ENCODE measurements at regions not wholly inside any gene's neighbourhood (a gene's known extent, or its start where the extent isn't known, plus 50 kb on each side); places are given as distances from the start of the nearest gene placed in this dataset.
A peak's percentile ranks its signal among the peaks of the same experiment; 100 is the strongest.

DNA sequence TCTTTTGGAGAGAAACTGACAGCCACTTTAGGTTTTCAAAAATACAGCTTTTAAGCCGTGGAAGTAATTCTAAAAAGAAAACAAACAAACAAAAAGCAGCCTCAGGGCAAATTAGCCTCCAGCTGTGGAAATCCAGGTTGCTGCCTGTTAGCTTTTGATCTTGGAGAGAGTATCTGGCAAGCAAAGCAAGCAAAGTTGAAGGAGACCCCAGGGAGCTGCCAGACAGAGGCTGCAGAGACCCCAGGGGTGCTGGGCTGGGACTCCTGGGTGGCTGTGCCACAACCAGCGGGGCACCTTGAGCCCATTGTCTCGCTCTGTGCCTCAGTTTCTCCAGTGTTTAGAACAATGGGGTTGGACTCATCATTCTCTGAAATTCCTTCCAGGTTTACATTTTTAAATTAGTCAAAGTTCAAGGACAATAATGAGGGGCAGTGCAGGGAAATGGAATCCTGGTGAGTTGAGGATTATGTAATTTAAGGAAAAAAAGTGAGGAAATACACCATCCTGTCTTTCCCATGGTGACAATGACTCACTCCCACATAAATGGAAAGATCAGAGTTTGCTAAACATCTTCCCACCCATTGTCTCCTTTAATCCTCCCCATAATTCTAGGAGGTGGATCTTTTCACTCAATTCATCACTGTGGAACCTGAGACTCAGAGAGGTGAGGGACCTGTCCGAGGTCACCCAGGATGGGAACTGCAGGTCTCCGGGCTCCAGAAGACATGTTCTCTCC lies 480.5 kb downstream of the MATN1 start:
- intact Hi-C loops (cut with DNase I) = no loop called here
- TF ChIP-seq, protein P1, sequence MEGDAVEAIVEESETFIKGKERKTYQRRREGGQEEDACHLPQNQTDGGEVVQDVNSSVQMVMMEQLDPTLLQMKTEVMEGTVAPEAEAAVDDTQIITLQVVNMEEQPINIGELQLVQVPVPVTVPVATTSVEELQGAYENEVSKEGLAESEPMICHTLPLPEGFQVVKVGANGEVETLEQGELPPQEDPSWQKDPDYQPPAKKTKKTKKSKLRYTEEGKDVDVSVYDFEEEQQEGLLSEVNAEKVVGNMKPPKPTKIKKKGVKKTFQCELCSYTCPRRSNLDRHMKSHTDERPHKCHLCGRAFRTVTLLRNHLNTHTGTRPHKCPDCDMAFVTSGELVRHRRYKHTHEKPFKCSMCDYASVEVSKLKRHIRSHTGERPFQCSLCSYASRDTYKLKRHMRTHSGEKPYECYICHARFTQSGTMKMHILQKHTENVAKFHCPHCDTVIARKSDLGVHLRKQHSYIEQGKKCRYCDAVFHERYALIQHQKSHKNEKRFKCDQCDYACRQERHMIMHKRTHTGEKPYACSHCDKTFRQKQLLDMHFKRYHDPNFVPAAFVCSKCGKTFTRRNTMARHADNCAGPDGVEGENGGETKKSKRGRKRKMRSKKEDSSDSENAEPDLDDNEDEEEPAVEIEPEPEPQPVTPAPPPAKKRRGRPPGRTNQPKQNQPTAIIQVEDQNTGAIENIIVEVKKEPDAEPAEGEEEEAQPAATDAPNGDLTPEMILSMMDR (IDR thresholded peaks at IDR 0.05) = no peak
- Histone ChIP-seq H3K4me1 (no peaks in the 10 kb centered on the region), H3K36me3 (no peaks in the 10 kb centered on the region), H3K27me3 (no peaks in the 10 kb centered on the region), H3K27ac (no peak overlapping the region), H3K9me3 (no peaks in the 10 kb centered on the region), H3K4me3 (no peak overlapping the region)
- DNase-seq (ENCODE audit: low spot score in 2 of 2) = no peak

DNA sequence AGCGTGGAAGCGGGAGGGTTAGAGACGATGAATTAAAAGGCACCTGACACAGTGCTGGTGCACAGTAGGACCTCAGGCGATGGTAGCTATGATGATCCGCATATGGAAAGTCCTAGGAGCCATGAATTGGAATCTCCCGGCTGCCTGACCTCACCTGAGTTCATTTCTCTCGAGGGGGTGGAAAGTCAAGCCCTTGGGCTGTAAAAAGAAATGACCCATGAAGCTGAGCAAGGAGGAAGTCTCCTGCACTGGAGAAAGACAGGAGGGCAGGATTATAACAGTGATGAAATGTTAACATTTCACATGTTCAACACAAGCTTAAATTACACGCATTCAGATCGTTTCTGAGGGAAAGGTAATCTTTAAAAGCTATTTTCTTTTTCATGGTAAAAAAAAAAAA lies 481.2 kb downstream of the MATN1 start:
- H3K4me1 ChIP-seq = no peaks in the 10 kb centered on the region
- no peaks in the 10 kb centered on the region for H3K9me3 ChIP-seq
- H3K4me3 ChIP-seq = no peak overlapping the region
- H3K27me3 ChIP-seq = no peaks in the 10 kb centered on the region
- TF ChIP-seq, protein P1 (IDR thresholded peaks at IDR 0.05) = no peak
- no peaks in the 10 kb centered on the region for H3K36me3 ChIP-seq
- H3K27ac ChIP-seq = no peak overlapping the region
- no peak for DNase-seq (ENCODE audit: low spot score in 2 of 2)
- intact Hi-C loops (cut with DNase I) = no loop called here

DNA sequence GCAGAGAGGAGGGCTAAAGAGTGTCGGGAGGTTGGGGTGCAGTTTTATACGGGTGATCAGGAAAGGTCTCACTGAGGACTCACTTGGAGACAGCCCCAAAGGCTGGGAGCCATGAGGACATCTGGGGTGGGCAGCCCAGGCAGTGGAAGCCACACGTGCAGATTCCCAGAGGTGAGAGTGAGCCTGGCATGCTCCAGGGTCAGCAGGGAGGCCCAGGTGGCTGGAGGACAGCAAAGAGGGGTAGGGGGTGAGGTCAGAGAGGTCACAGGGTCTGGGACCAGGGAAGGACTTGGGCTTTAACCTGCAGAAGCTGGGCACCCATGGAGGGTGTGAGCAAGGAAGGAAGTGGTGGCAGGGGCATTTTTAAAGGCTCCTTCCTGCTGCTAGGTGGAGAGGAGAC lies 481.7 kb downstream of the MATN1 start:
- no peak for DNase-seq (ENCODE audit: low spot score in 2 of 2)
- intact Hi-C loops (cut with DNase I) = no loop called here
- H3K9me3 ChIP-seq = no peaks in the 10 kb centered on the region
- TF ChIP-seq, protein P1 (IDR thresholded peaks at IDR 0.05) = no peak
- no peaks in the 10 kb centered on the region for H3K36me3 ChIP-seq
- H3K4me1 ChIP-seq = no peaks in the 10 kb centered on the region
- no peak overlapping the region for H3K27ac ChIP-seq
- no peaks in the 10 kb centered on the region for H3K27me3 ChIP-seq
- no peak overlapping the region for H3K4me3 ChIP-seq

DNA sequence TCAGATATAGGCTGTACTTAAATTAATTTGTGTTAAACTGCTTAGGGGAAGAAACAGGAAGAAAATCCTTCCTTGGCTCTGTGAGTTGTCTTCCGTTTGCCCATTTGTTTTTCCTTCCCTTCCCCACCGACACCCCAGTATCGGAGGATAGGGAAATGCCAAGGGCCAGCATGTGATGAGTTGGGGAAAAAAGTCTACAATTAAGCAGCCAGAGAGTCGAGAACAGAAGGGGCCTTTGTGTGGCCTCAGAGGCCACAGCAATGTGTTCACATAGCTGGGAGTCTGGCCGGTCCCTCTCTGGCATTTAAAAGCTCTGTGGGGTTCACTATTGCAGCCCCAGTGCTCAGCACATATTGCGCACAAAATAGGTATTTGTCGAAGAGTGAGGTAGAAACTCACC lies 489.3 kb downstream of the MATN1 start:
- intact Hi-C loops (cut with DNase I) = no loop called here
- Histone ChIP-seq H3K9me3 (no peaks in the 10 kb centered on the region), H3K4me1 (no peaks in the 10 kb centered on the region), H3K36me3 (no peaks in the 10 kb centered on the region), H3K27me3 (no peaks in the 10 kb centered on the region), H3K27ac (no peak overlapping the region), H3K4me3 (no peak overlapping the region)
- TF ChIP-seq, protein P1 (IDR thresholded peaks at IDR 0.05) = no peak
- no peak for DNase-seq (ENCODE audit: low spot score in 2 of 2)

DNA sequence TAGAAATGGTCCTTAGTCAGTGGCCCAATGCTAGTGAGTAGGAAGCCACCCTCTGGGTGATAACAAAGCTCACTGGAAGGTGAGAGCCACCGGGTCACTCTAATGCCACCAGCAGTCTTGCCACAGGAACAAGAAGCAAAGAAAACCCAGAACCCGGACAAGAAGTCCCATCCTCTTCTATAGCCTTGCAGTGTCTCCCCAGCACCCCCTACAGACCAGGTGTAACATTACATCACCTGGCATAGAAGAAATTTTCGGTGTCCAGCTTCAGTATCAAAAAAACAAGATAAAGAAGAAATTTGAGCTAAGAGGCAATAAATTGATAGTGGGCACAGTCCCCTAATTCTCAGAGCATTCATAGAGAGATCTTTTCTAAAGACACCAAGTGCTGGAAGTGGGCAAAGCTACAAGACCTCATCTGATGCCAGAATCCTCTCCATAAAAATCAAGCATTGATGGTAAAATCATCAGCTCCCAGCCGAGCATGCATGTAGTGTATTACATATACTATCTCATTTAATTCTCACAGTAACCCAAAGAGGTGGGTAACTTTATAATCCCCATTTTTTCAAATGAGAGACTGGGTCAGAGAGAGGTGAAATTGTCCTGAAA lies 491.0 kb downstream of the MATN1 start:
- TF ChIP-seq, protein P1 (IDR thresholded peaks at IDR 0.05) = peak in 1 of 3 experiments; percentile 4
- Histone ChIP-seq H3K27ac (no peak overlapping the region), H3K4me1 (no peaks in the 10 kb centered on the region)

More for the DNA sequence above, 491.0 kb downstream of the MATN1 start:
- no peak for DNase-seq (ENCODE audit: low spot score in 2 of 2)
- no peak overlapping the region for H3K4me3 ChIP-seq
- no peaks in the 10 kb centered on the region for H3K36me3 ChIP-seq
- H3K9me3 ChIP-seq = no peaks in the 10 kb centered on the region
- H3K27me3 ChIP-seq = no peaks in the 10 kb centered on the region
- intact Hi-C loops (cut with DNase I) = no loop called here
